Lower leg skin (tissue), 3 donors: ENCODE measurements at regions not wholly inside any gene's neighbourhood (a gene's known extent, or its start where the extent isn't known, plus 50 kb on each side); places are given as distances from the start of the nearest gene placed in this dataset.

Experiments
- CTCF ChIP-seq, 3 donors: fragments of 450-650 bp; IDR thresholded peaks; one replicate each; pipeline ENCODE4 v1.5.1; 2016; ENCODE audit warnings: antibody characterized with exemption in 3 of 3, mild to moderate bottlenecking in 3 of 3, moderate library complexity in 2 of 3
- POLR2A ChIP-seq, 2 donors: fragments of 450-650 bp; IDR thresholded peaks; one replicate each; pipeline ENCODE4 v1.6.1; 2016 to 2017; ENCODE audit warnings: antibody characterized with exemption in 2 of 2, mild to moderate bottlenecking in 1 of 2, moderate library complexity in 1 of 2

GRCh38 chr13:21237081-21237480, 60.6 kb downstream of the MRPL57 start:
- TF ChIP-seq CTCF (IDR thresholded peaks at IDR 0.05) = no peak
- TF ChIP-seq POLR2A (IDR thresholded peaks at IDR 0.05) = no peak
